Stimulated activated CD4-positive, alpha-beta T cell treated with anti-CD3 and anti-CD28 coated beads, Interleukin-4, amount 100 ng/mL, for 48 hours (primary cell): ENCODE measurements at regions not wholly inside any gene's neighbourhood (a gene's known extent, or its start where the extent isn't known, plus 50 kb on each side); places are given as distances from the start of the nearest gene placed in this dataset.
"Not testable (repeated sequence)": the region's sequence is repeated elsewhere in the genome, so short reads cannot be mapped to it uniquely, and the experiment has no call there.

Experiments used
- DNase-seq, 2 donors: peaks; one replicate each; pipeline ENCODE4 v3.0.0-alpha.2; 2020; ENCODE audit warnings: low read depth in 2 of 2

DNA sequence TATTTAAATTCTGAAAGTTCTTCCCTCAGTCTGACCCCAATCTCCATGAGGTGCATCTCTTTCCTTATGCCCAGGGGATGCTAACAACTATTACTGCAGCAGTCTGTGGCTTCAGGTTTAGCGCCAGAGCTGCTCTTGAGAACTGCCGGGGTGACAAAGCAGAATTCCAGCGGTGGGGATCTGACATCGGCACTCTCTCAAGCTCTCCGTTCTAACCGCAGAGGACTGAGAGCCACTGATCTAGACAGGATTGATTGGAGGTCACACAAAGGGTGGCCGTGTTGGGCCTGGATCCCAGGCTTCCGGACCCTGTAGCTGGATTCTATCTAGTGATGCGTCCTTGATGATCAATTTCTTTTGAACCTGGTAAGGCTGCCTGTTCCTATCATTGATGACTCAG is 155.6 kb upstream of the TMEM132C start:
- no peak for DNase-seq

DNA sequence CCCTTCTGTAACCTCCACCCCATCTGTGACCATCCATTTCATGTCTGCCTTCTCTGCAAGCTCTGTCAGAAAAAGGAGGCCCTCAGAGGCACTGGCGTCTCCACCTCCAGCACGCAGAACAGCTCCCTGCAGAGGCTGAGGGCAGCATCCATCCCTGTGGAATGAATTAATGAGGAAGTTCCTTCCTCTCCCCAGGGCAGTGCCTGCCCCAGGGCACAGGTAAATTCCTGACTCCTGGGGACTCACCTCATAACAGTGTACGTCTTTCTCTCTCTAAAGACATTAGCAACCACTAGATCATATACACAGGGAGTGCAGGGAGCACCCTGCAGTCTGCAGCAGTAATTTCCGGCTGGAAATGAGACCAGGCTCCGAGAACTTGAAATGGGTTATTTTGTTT is 155.0 kb upstream of the TMEM132C start:
- no peak for DNase-seq

GRCh38 chr12:128113250-128113649 is 153.7 kb upstream of the TMEM132C start:
- DNase-seq, result not testable (repeated sequence)

DNA sequence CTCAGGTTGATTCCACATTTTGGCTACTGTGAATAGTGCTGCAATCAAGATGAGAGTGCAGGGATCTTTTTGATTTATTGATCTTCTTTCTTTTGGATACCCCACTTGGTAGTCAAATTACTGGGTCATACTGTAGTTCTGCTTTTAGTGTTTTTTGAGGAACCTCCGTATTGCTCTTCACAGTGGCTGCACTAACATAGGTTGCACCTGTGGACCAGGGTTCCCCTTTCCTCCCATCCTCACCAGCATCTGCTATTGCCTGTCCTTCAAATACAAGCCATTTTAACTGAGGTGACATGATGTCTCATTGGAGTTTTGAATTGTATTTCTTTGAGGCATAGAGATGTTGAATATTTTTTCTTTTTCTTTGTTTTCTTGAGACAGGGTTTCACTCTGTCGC is 152.5 kb upstream of the TMEM132C start:
- no peak for DNase-seq

- DNase-seq, result no peak
Measured at GRCh38 chr12:128116537-128116936, 150.4 kb upstream of the TMEM132C start.

- DNase-seq, result no peak
Measured at GRCh38 chr12:128120035-128120434, 146.9 kb upstream of the TMEM132C start.

DNA sequence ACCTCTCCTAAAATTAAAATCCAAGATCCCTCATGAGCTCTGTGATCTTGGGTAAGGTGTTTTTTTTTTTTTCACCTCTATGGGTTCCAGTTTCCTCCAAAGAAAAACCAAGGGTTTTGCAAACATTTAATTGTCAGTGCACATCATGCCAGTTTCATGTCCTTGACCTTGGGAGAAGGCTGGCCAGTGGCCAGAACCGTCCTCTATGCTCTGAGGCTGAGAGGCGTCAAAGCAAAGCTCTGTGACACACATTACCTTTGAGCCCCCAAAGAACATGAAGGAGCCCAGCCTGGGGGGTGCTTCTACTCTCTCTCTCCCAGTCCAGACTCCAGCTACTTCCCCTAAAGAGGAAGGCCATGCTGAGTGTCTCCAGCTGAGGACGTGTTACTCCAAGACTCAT is 145.5 kb upstream of the TMEM132C start:
- DNase-seq, result no peak

DNA sequence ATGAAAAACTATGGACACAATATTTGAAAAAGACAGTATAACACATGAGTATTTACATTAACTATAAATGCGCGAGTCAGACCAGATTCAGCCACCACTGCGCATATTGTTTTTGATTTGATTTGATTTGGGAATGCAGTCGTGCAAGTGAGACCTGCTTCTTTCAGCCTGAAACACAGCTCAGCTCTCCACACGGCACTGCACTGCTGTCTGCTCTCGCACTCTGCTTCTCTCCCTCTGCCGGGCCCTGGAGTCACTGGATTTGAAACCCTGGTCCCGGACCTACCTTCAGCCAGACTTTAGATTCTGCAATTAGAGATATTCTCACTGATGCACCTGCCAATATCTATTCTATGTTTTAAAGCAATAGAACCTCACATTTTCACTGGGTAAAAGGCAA is 143.9 kb upstream of the TMEM132C start:
- no peak for DNase-seq

DNA sequence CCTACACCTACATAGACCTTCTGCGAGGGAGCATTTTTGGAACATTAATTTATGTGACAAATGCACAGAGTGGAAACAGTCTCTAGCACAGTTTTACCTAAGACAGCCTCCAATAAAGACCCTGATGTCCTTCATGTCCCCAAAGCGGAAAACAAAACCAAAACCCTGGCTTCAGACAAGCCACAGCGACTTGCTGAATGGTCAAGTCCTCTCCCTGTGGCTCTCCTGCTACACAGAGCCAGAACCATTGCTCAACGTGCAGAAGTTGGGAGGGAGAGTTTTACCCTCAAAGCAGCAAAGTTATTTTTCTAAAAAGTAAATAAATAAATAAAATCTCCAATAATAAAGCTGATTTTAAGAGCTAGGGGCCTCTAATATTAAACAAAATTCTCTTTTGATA is 135.0 kb upstream of the TMEM132C start:
- DNase-seq, result no peak

- DNase-seq, result no peak
Measured at GRCh38 chr12:128133321-128134073, 133.5 kb upstream of the TMEM132C start.

DNA sequence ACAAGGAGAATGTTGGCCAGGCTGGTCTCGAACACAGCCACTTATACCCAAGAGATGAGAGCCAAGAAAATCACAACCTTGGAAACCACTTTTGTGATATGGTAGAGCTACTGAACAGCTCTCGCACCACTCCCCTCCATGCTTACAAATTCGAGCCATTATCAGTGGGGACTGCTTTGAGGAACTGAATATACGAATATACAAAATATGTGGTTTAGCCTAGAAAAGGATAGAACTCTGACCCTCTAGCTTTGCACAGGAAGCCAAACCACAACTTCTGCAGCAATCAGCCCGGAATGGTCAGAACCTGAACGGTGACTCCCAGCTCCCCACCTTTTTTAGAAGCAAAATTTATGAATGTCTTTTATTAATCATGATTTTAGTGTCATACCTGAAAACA is 129.8 kb upstream of the TMEM132C start:
- DNase-seq, result no peak

GRCh38 chr12:128138125-128138524 is 128.8 kb upstream of the TMEM132C start:
- DNase-seq, result no peak

- no peak for DNase-seq
Measured at GRCh38 chr12:128140551-128140950, 126.4 kb upstream of the TMEM132C start.

GRCh38 chr12:128150961-128151360 is 116.0 kb upstream of the TMEM132C start:
- no peak for DNase-seq

DNA sequence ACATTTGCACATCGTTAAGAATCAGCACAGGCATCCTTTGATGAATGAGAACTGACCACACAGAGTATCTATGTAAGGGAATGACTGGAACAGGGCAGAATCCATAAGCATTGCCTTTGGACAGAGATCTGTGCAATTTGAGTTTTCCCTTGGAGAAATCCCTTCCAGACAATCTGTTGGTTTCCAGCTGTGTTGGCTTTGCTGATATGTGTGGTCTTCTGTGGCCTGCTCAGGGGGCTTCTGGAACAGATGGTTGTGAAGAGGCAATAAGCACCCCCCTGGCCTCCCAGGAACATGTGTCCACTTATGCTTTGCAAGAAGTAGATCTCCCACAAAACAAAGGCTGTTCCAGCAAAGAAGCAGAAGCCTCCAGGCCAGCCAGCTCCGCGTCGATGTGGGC is 111.4 kb upstream of the TMEM132C start:
- no peak for DNase-seq

GRCh38 chr12:128163086-128163485 is 103.9 kb upstream of the TMEM132C start:
- no peak for DNase-seq

DNA sequence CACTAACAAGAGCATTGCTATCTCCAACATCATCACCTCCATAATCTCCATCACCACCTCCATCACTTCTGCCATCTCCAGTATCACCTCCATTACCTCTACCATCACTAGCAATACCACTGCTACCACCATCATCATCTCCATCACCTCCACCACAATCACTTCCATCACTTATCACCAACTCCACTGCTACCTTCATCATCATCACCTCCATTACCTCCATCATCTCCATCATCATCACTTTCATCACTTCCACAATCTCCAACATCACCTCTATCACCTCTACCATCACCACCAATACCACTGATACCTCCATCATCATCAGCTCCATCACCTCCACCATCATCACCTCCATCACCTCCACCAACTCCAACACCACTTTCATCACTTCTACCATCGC is 102.4 kb upstream of the TMEM132C start:
- no peak for DNase-seq

DNA sequence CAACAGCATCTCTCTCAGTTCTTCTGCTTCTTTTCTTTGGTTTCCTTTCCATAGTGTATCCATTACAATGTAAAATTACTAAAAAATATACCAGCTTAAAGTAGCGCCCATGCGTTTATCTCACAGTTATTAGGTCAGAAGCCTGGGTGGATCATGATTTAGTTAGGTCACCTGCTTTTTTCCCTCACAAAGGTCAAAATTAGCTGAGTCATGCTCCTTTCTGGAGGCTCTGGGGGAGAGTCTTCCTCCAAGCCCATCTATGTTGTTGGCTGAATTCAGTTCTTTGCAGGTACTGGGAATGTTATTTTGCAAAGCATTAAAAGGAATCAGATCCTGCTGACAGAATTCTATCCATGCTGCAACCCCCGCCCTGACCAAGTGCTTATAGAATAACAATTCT is 101.6 kb upstream of the TMEM132C start:
- DNase-seq, result no peak

DNA sequence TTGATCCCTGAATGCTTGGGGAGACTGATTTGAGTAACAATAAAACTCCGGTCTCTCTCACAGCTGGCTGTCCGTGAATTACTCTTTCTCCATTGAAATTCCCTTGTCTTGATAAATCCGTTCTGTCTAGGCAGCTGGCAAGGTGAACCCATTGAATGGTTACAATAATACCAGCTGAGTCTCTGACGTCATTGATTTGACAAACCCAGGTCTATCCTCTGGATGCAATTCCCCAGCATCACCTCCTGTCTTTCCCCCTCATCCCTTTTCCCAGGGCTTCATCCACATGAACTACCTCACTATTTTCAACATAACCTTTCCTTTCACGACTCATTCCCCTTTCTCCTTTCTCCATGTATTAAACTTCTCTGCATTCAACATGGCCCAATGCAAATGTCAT is 98.7 kb upstream of the TMEM132C start:
- DNase-seq, result no peak

GRCh38 chr12:128170181-128170580 is 96.8 kb upstream of the TMEM132C start:
- no peak for DNase-seq

DNA sequence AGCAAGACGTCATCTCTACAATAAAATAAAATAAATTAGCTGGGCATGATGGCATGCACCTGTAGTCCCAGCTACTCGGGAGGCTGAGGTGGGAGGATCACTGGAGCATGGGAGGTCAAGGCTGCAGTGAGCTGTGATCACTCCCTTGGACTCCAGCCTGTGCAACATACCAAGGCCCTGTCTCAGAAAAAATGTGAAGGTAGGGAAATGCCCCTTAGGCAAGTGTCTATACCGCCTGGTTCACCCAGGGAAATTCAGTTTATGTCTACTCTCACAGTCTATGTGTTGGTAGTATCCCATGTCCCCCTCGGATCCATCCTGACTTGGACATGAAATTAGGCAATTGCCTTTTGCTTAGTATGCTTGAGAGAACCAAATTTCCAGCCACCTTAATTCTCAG is 88.4 kb upstream of the TMEM132C start:
- no peak for DNase-seq

DNA sequence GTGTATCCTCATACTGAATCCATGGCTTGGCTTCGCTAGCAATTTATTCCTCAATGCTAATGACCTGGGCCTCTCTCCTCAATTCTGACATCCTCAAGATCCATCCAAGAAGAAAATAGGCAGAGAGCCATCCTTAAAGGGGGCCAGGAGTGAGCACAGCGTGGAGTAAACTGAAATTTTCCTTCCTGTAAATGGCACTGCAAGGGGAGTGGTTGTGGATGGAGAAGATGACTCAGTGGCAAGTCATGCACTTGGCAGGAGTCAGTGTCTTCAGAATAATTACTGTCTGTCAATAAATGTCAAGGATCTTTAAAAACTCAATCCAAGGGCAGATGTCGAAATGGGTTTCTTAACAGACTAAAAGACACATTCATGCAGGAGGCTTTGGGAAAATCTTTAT is 88.0 kb upstream of the TMEM132C start:
- DNase-seq, result no peak

DNA sequence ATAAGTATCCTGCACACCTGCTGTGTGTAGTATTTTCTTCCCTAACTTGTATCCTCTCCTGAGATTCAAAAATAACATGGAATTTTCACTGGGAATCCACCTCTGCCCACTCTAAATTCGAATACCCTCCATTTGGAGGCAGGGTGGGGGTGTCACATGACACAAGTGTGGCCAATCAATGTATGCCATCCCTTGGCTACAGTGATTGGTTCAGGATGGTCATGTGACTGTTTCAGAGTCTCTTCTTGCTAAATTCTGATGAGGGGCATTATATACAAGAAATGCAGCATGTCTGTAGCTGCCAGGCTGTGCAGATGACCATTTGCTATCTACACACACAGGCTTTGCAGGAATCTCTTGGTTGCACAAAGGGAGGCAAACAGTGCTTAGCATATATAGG is 86.8 kb upstream of the TMEM132C start:
- no peak for DNase-seq

- no peak for DNase-seq
Measured at GRCh38 chr12:128190052-128190451, 76.9 kb upstream of the TMEM132C start.
